SK-N-SH treated with all-trans-retinoic acid at 6 μM for 48 hours (cell line): ENCODE measurements at regions not wholly inside any gene's neighbourhood (a gene's known extent, or its start where the extent isn't known, plus 50 kb on each side); places are given as distances from the start of the nearest gene placed in this dataset.

Experiments used
- ATAC-seq: fragments of 200-7000 bp; cut with Tn5 transposase; 3 replicates; pipeline ENCODE4 v1.9.1; 2020; ENCODE audit warnings: mild to moderate bottlenecking, moderate library complexity
- ARNTL ChIP-seq: fragments of 450-650 bp; formaldehyde crosslinking; IDR thresholded peaks from 2 replicates; pipeline ENCODE4 v1.5.0; 2020; ENCODE audit warnings: low read depth, mild to moderate bottlenecking, moderate library complexity, borderline replicate concordance
- BACH2 ChIP-seq: fragments of 250-450 bp; sonication (Bioruptor Pico); IDR thresholded peaks from 2 replicates; pipeline ENCODE4 v1.9.0; 2021; ENCODE audit warnings: mild to moderate bottlenecking, borderline replicate concordance
- CREB5 ChIP-seq: fragments of 250-450 bp; sonication (Bioruptor Pico); IDR thresholded peaks from 2 replicates; pipeline ENCODE4 v1.5.1; 2020; ENCODE audit warnings: low read depth, mild to moderate bottlenecking, moderate library complexity
- CSDC2 ChIP-seq: fragments of 250-450 bp; sonication (Bioruptor Pico); IDR thresholded peaks from 2 replicates; pipeline ENCODE4 v1.5.0; 2020; ENCODE audit warnings: mild to moderate bottlenecking, moderate library complexity
- ESRRG ChIP-seq: fragments of 250-450 bp; sonication (Bioruptor Pico); IDR thresholded peaks from 2 replicates; pipeline ENCODE4 v1.6.1; 2021; ENCODE audit warnings: mild to moderate bottlenecking
- GLIS3 ChIP-seq: fragments of 250-450 bp; sonication (Bioruptor Pico); IDR thresholded peaks from 2 replicates; pipeline ENCODE4 v1.5.0; 2020; ENCODE audit warnings: mild to moderate bottlenecking, moderate library complexity
- ISL1 ChIP-seq: fragments of 250-450 bp; sonication (Bioruptor Pico); IDR thresholded peaks from 2 replicates; pipeline ENCODE4 v2.1.2; 2022; ENCODE audit warnings: mild to moderate bottlenecking, moderate library complexity
- OSR1 ChIP-seq: fragments of 250-450 bp; sonication (Bioruptor Pico); IDR thresholded peaks from 2 replicates; pipeline ENCODE4 v1.8.0; 2022; ENCODE audit warnings: moderate library complexity, mild to moderate bottlenecking, inconsistent platforms
- PATZ1 ChIP-seq: fragments of 250-450 bp; sonication (Bioruptor Pico); IDR thresholded peaks from 2 replicates; pipeline ENCODE4 v1.8.0; 2020; ENCODE audit warnings: mild to moderate bottlenecking, moderate library complexity, borderline replicate concordance
- PPARA ChIP-seq: fragments of 250-450 bp; sonication (Bioruptor Pico); IDR thresholded peaks from 2 replicates; pipeline ENCODE4 v1.5.0; 2020; ENCODE audit warnings: mild to moderate bottlenecking, borderline replicate concordance
- RARB ChIP-seq: fragments of 250-450 bp; sonication (Bioruptor Pico); IDR thresholded peaks from 2 replicates; pipeline ENCODE4 v1.8.0; 2021; ENCODE audit warnings: mild to moderate bottlenecking, moderate library complexity
- SNAI2 ChIP-seq: fragments of 250-450 bp; sonication (Bioruptor Pico); IDR thresholded peaks from 2 replicates; pipeline ENCODE4 v1.5.0; 2020; ENCODE audit warnings: mild to moderate bottlenecking, moderate library complexity
- TCF4 ChIP-seq: fragments of 250-450 bp; sonication (Bioruptor Pico); IDR thresholded peaks from 2 replicates; pipeline ENCODE4 v1.8.0; 2021; ENCODE audit warnings: mild to moderate bottlenecking, moderate library complexity, borderline replicate concordance
- TOX ChIP-seq: fragments of 250-450 bp; sonication (Bioruptor Pico); IDR thresholded peaks from 2 replicates; pipeline ENCODE4 v1.8.0; 2021; ENCODE audit warnings: mild to moderate bottlenecking, moderate library complexity, borderline replicate concordance
- TSHZ2 ChIP-seq: fragments of 250-450 bp; sonication (Bioruptor Pico); IDR thresholded peaks from 2 replicates; pipeline ENCODE4 v1.5.0; 2020; ENCODE audit warnings: mild to moderate bottlenecking, moderate library complexity
- ZC3H10 ChIP-seq: fragments of 250-450 bp; sonication (Bioruptor Pico); IDR thresholded peaks from 2 replicates; pipeline ENCODE4 v1.5.1; 2021; ENCODE audit warnings: mild to moderate bottlenecking, moderate library complexity
- ZFP3 ChIP-seq: fragments of 250-450 bp; sonication (Bioruptor Pico); IDR thresholded peaks from 2 replicates; pipeline ENCODE4 v1.5.0; 2020; ENCODE audit warnings: mild to moderate bottlenecking, moderate library complexity
- ZFP30 ChIP-seq: fragments of 450-650 bp; formaldehyde crosslinking; IDR thresholded peaks from 2 replicates; pipeline ENCODE4 v1.5.0; 2022; ENCODE audit warnings: mild to moderate bottlenecking, moderate library complexity
- ZNF565 ChIP-seq: fragments of 450-650 bp; formaldehyde crosslinking; conservative IDR thresholded peaks from 2 replicates; pipeline ENCODE4 v1.5.0; 2020; ENCODE audit warnings: low read depth, mild to moderate bottlenecking, moderate library complexity
- ZNF70 ChIP-seq: fragments of 450-650 bp; formaldehyde crosslinking; IDR thresholded peaks from 2 replicates; pipeline ENCODE4 v1.5.0; 2020; ENCODE audit warnings: mild to moderate bottlenecking, moderate library complexity
- ZNF8 ChIP-seq: fragments of 450-650 bp; formaldehyde crosslinking; IDR thresholded peaks from 2 replicates; pipeline ENCODE4 v1.5.0; 2020; ENCODE audit warnings: mild to moderate bottlenecking, moderate library complexity
- TF ChIP-seq, protein P1 (sequence below): fragments of 250-450 bp; sonication (Bioruptor Pico); IDR thresholded peaks from 2 replicates; pipeline ENCODE4 v1.5.1; 2021; ENCODE audit warnings: mild to moderate bottlenecking, moderate library complexity
- TF ChIP-seq, protein P2 (sequence below): fragments of 250-450 bp; sonication (Bioruptor Pico); IDR thresholded peaks from 2 replicates; pipeline ENCODE4 v1.8.0; 2021; ENCODE audit warnings: low read depth, mild to moderate bottlenecking, moderate library complexity, borderline replicate concordance

DNA sequence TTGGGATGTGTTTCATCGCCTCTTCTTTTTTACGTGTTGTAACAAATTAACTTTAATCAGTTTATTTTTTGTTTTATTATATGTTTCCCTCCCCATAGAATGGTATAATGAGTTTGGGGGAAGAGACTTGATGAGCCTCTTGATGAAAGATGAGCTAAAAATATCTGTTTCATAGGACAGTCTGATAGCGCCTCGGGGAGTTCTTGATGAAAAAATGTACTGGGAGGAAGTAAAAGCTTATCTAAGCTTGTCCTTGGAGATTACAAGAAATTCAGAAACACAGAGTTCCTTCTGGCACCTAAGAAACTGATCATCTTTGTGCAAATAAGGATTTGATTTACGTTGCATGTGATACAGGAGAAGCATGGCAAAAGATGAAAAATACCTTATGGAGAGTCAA is 350.2 kb upstream of the CDH8 start:
- no peak for ATAC-seq
- no peak for TF ChIP-seq TCF4 (CRISPR knock-in tag)
- TF ChIP-seq, protein P1, sequence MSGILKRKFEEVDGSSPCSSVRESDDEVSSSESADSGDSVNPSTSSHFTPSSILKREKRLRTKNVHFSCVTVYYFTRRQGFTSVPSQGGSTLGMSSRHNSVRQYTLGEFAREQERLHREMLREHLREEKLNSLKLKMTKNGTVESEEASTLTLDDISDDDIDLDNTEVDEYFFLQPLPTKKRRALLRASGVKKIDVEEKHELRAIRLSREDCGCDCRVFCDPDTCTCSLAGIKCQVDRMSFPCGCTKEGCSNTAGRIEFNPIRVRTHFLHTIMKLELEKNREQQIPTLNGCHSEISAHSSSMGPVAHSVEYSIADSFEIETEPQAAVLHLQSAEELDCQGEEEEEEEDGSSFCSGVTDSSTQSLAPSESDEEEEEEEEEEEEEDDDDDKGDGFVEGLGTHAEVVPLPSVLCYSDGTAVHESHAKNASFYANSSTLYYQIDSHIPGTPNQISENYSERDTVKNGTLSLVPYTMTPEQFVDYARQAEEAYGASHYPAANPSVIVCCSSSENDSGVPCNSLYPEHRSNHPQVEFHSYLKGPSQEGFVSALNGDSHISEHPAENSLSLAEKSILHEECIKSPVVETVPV (CRISPR knock-in tag): no peak
- TF ChIP-seq TOX (CRISPR knock-in tag): no peak
- no peak for TF ChIP-seq TSHZ2 (CRISPR knock-in tag)
- TF ChIP-seq ZNF8: no peak
- no peak for TF ChIP-seq PATZ1 (CRISPR knock-in tag)
- no peak for TF ChIP-seq OSR1 (CRISPR knock-in tag)
- TF ChIP-seq PPARA (CRISPR knock-in tag): no peak
- TF ChIP-seq ZC3H10 (CRISPR knock-in tag): no peak
- TF ChIP-seq ARNTL: no peak
- no peak for TF ChIP-seq ESRRG (CRISPR knock-in tag)
- TF ChIP-seq SNAI2 (CRISPR knock-in tag): no peak
- TF ChIP-seq, all 23 proteins: peak for 0

DNA sequence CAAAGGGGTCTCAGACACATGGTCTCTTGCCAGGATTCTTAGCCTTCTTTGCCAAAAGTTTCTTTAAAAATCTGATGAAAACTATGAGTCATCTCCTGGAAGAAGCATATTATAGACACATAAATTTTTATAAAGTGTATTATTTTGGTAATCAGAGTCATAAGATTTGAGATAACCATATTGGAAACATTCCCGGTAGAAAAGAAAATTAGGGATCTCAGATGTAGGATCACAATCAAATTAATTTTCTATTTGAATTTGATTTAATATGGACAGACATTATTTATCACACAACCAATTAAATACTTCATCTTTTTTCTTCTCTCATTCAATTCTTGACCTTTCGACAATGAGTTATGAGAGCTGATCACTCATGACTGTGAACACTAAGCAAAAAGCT is 347.7 kb upstream of the CDH8 start:
- no peak for ATAC-seq
- TF ChIP-seq CREB5 (CRISPR knock-in tag) (peak; percentile 86), ZNF8 (no peak), PPARA (CRISPR knock-in tag) (no peak), RARB (no peak), ZNF565 (CRISPR knock-in tag) (no peak), BACH2 (CRISPR knock-in tag) (no peak), GLIS3 (CRISPR knock-in tag) (peak; percentile 90), ISL1 (CRISPR knock-in tag) (peak; percentile 98), ZNF70 (no peak), PATZ1 (CRISPR knock-in tag) (peak; percentile 76; the same call in 1 of the 2 replicates), ESRRG (CRISPR knock-in tag) (no peak), CSDC2 (CRISPR knock-in tag) (peak; percentile 28; the same call in 1 of the 2 replicates), ZFP30 (CRISPR knock-in tag) (no peak), TSHZ2 (CRISPR knock-in tag) (peak; percentile 70), TOX (CRISPR knock-in tag) (no peak), ARNTL (no peak), SNAI2 (CRISPR knock-in tag) (no peak), OSR1 (CRISPR knock-in tag) (no peak), ZFP3 (CRISPR knock-in tag) (peak; percentile 21; the same call in 1 of the 2 replicates), TCF4 (CRISPR knock-in tag) (no peak), ZC3H10 (CRISPR knock-in tag) (no peak)
- TF ChIP-seq, protein P1 (CRISPR knock-in tag): peak; percentile 66; the same call in 1 of the 2 replicates
- TF ChIP-seq, protein P2, sequence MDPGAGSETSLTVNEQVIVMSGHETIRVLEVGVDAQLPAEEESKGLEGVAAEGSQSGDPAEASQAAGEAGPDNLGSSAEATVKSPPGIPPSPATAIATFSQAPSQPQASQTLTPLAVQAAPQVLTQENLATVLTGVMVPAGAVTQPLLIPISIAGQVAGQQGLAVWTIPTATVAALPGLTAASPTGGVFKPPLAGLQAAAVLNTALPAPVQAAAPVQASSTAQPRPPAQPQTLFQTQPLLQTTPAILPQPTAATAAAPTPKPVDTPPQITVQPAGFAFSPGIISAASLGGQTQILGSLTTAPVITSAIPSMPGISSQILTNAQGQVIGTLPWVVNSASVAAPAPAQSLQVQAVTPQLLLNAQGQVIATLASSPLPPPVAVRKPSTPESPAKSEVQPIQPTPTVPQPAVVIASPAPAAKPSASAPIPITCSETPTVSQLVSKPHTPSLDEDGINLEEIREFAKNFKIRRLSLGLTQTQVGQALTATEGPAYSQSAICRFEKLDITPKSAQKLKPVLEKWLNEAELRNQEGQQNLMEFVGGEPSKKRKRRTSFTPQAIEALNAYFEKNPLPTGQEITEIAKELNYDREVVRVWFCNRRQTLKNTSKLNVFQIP (CRISPR knock-in tag): no peak
- TF ChIP-seq, all 23 proteins: peak for 8
